GM19467 (cell line): ENCODE measurements at regions not wholly inside any gene's neighbourhood (a gene's known extent, or its start where the extent isn't known, plus 50 kb on each side); places are given as distances from the start of the nearest gene placed in this dataset.
"Not testable (repeated sequence)": the region's sequence is repeated elsewhere in the genome, so short reads cannot be mapped to it uniquely, and the experiment has no call there.

Source experiments
- ATAC-seq: cut with Tn5 transposase; IDR thresholded peaks from one replicate; pipeline ENCODE4 v1.9.1; 2021; ENCODE audit warnings: mild to moderate bottlenecking, moderate library complexity; ENCODE audit not compliant: unreplicated experiment

- ATAC-seq = no peak
Observed at GRCh38 chr11:112310848-112311247, 50.2 kb upstream of the PLET1 start.

- no peak for ATAC-seq
Observed at GRCh38 chr11:112315057-112315720, 54.5 kb upstream of the PLET1 start.

GRCh38 chr11:112315861-112316739, 55.4 kb upstream of the PLET1 start:
- ATAC-seq = no peak

GRCh38 chr11:112316971-112317370, 56.3 kb upstream of the PLET1 start:
- ATAC-seq = no peak

GRCh38 chr11:112318184-112318591, 57.5 kb upstream of the PLET1 start:
- ATAC-seq = no peak

- ATAC-seq = no peak
Observed at GRCh38 chr11:112318661-112319060, 58.0 kb upstream of the PLET1 start.

GRCh38 chr11:112320668-112321067, 60.0 kb upstream of the PLET1 start:
- ATAC-seq = no peak

- no peak for ATAC-seq
Observed at GRCh38 chr11:112321501-112322172, 61.0 kb upstream of the PLET1 start.

GRCh38 chr11:112322173-112322790, 61.6 kb upstream of the PLET1 start:
- ATAC-seq = no peak

GRCh38 chr11:112334381-112334780, 73.7 kb upstream of the PLET1 start:
- no peak for ATAC-seq

GRCh38 chr11:112336356-112336886, 75.8 kb upstream of the PLET1 start:
- no peak for ATAC-seq

GRCh38 chr11:112339566-112339965, 78.9 kb upstream of the PLET1 start:
- ATAC-seq = no peak

GRCh38 chr11:112343368-112344039, 82.8 kb upstream of the PLET1 start:
- ATAC-seq = no peak

- no peak for ATAC-seq
Observed at GRCh38 chr11:112344040-112344413, 83.4 kb upstream of the PLET1 start.

GRCh38 chr11:112345166-112345565, 84.5 kb upstream of the PLET1 start:
- no peak for ATAC-seq

GRCh38 chr11:112345706-112346105, 85.0 kb upstream of the PLET1 start:
- ATAC-seq = no peak

GRCh38 chr11:112346586-112346985, 85.9 kb upstream of the PLET1 start:
- no peak for ATAC-seq

- ATAC-seq = no peak
Observed at GRCh38 chr11:112348480-112349029, 87.9 kb upstream of the PLET1 start.

GRCh38 chr11:112351423-112351822, 90.8 kb upstream of the PLET1 start:
- not testable (repeated sequence) for ATAC-seq

GRCh38 chr11:112352907-112353306, 92.2 kb upstream of the PLET1 start:
- no peak for ATAC-seq
